ENCODE measurements at regions not wholly inside any gene's neighbourhood (a gene's known extent, or its start where the extent isn't known, plus 50 kb on each side); places are given as distances from the start of the nearest gene placed in this dataset.

GRCh38 chr15:60059186-60059585 lies 55.1 kb downstream of the FOXB1 start (continued):
- TF ChIP-seq, protein P1, sequence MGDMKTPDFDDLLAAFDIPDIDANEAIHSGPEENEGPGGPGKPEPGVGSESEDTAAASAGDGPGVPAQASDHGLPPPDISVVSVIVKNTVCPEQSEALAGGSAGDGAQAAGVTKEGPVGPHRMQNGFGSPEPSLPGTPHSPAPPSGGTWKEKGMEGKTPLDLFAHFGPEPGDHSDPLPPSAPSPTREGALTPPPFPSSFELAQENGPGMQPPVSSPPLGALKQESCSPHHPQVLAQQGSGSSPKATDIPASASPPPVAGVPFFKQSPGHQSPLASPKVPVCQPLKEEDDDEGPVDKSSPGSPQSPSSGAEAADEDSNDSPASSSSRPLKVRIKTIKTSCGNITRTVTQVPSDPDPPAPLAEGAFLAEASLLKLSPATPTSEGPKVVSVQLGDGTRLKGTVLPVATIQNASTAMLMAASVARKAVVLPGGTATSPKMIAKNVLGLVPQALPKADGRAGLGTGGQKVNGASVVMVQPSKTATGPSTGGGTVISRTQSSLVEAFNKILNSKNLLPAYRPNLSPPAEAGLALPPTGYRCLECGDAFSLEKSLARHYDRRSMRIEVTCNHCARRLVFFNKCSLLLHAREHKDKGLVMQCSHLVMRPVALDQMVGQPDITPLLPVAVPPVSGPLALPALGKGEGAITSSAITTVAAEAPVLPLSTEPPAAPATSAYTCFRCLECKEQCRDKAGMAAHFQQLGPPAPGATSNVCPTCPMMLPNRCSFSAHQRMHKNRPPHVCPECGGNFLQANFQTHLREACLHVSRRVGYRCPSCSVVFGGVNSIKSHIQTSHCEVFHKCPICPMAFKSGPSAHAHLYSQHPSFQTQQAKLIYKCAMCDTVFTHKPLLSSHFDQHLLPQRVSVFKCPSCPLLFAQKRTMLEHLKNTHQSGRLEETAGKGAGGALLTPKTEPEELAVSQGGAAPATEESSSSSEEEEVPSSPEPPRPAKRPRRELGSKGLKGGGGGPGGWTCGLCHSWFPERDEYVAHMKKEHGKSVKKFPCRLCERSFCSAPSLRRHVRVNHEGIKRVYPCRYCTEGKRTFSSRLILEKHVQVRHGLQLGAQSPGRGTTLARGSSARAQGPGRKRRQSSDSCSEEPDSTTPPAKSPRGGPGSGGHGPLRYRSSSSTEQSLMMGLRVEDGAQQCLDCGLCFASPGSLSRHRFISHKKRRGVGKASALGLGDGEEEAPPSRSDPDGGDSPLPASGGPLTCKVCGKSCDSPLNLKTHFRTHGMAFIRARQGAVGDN (IDR thresholded peaks at IDR 0.05): no peak
- TF ChIP-seq ESRRA (IDR thresholded peaks at IDR 0.05; ENCODE audit: low read length) (no peak), POLR2A (IDR thresholded peaks at IDR 0.05; ENCODE audit: low read depth, low read length) (no peak)

- Histone ChIP-seq H3K27ac (ENCODE audit: control insufficient read depth, insufficient read depth) (no peak overlapping the region), H3K36me3 (ENCODE audit: control insufficient read depth in 2 of 2, insufficient read depth in 2 of 2, low read length in 1 of 2) (no peaks in the 10 kb centered on the region), H3K79me2 (ENCODE audit: control insufficient read depth, insufficient read depth, low read length) (no peaks in the 10 kb centered on the region), H3K9ac (ENCODE audit: control insufficient read depth, insufficient read depth, low read length) (no peak overlapping the region), H3K4me2 (ENCODE audit: control insufficient read depth, insufficient read depth) (no peak overlapping the region), H3K27me3 (replicated peaks in 1 of 2; ENCODE audit: control insufficient read depth in 2 of 2, insufficient read depth in 2 of 2, low read length in 1 of 2) (no peaks in the 10 kb centered on the region), H4K20me1 (ENCODE audit: control insufficient read depth, insufficient read depth) (no peaks in the 10 kb centered on the region), H2AFZ (ENCODE audit: control insufficient read depth, low read depth, low read length) (no peak overlapping the region), H3K4me3 (no peak overlapping the region), H3K9me3 (replicated peaks; ENCODE audit: control insufficient read depth, insufficient read depth, low read length) (no peaks in the 10 kb centered on the region; the same call in 2 of the 3 replicates), H3K4me1 (ENCODE audit: control insufficient read depth, insufficient read depth, low read length) (no peaks in the 10 kb centered on the region)
- POLR2A ChIA-PET: no interaction called here
- intact Hi-C loops (cut with micrococcal nuclease; ENCODE audit: unreplicated experiment) (no loop called here), in situ Hi-C loops (cut with MboI) (no loop called here)
- DNase-seq (ENCODE audit: low read depth, low spot score): no peak
- CTCF ChIA-PET: no interaction called here
- no peak for ATAC-seq
- 0% methylated on average over 1 of the region's 1 CpG for WGBS (ENCODE audit: insufficient coverage, insufficient replicate concordance, low lambda C conversion rate, missing lambda C conversion rate)
- BruUV-seq (replicated peaks): no TSS peak
- SMC1A ChIA-PET (ENCODE audit: uncharacterized antibody, unreplicated experiment): no interaction called here
- no peak for FAIRE-seq
- RAD21 ChIA-PET (ENCODE audit: unreplicated experiment): no interaction called here
- no peak for TF ChIP-seq GATAD2B (conservative IDR thresholded peaks at IDR 0.05; ENCODE audit: low read depth)
- no peak for TF ChIP-seq ZZZ3 (IDR thresholded peaks at IDR 0.05; ENCODE audit: control insufficient read depth, insufficient read length, low read depth)
- TF ChIP-seq, protein P2, sequence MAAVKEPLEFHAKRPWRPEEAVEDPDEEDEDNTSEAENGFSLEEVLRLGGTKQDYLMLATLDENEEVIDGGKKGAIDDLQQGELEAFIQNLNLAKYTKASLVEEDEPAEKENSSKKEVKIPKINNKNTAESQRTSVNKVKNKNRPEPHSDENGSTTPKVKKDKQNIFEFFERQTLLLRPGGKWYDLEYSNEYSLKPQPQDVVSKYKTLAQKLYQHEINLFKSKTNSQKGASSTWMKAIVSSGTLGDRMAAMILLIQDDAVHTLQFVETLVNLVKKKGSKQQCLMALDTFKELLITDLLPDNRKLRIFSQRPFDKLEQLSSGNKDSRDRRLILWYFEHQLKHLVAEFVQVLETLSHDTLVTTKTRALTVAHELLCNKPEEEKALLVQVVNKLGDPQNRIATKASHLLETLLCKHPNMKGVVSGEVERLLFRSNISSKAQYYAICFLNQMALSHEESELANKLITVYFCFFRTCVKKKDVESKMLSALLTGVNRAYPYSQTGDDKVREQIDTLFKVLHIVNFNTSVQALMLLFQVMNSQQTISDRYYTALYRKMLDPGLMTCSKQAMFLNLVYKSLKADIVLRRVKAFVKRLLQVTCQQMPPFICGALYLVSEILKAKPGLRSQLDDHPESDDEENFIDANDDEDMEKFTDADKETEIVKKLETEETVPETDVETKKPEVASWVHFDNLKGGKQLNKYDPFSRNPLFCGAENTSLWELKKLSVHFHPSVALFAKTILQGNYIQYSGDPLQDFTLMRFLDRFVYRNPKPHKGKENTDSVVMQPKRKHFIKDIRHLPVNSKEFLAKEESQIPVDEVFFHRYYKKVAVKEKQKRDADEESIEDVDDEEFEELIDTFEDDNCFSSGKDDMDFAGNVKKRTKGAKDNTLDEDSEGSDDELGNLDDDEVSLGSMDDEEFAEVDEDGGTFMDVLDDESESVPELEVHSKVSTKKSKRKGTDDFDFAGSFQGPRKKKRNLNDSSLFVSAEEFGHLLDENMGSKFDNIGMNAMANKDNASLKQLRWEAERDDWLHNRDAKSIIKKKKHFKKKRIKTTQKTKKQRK (IDR thresholded peaks at IDR 0.05; ENCODE audit: low read depth, low read length): no peak
- no peak for TF ChIP-seq ZNF622 (IDR thresholded peaks at IDR 0.05)
- TF ChIP-seq, protein P3, sequence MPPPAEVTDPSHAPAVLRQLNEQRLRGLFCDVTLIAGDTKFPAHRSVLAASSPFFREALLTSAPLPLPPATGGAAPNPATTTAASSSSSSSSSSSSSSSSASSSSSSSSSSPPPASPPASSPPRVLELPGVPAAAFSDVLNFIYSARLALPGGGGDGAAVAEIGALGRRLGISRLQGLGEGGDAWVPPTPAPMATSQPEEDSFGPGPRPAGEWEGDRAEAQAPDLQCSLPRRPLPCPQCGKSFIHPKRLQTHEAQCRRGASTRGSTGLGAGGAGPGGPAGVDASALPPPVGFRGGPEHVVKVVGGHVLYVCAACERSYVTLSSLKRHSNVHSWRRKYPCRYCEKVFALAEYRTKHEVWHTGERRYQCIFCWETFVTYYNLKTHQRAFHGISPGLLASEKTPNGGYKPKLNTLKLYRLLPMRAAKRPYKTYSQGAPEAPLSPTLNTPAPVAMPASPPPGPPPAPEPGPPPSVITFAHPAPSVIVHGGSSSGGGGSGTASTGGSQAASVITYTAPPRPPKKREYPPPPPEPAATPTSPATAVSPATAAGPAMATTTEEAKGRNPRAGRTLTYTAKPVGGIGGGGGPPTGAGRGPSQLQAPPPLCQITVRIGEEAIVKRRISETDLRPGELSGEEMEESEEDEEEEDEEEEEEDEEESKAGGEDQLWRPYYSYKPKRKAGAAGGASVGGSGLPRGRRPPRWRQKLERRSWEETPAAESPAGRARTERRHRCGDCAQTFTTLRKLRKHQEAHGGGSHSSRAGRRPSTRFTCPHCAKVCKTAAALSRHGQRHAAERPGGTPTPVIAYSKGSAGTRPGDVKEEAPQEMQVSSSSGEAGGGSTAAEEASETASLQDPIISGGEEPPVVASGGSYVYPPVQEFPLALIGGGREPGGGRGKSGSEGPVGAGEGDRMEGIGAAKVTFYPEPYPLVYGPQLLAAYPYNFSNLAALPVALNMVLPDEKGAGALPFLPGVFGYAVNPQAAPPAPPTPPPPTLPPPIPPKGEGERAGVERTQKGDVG (CRISPR knock-in tag; IDR thresholded peaks at IDR 0.05): no peak
- TF ChIP-seq EED (IDR thresholded peaks at IDR 0.05; ENCODE audit: low read depth): no peak
- no peak for TF ChIP-seq TARDBP (IDR thresholded peaks at IDR 0.05; ENCODE audit: borderline replicate concordance)
- no peak for TF ChIP-seq CBX5 (IDR thresholded peaks at IDR 0.05; ENCODE audit: low read depth)
- no peak for TF ChIP-seq MTA2 (IDR thresholded peaks at IDR 0.05; ENCODE audit: low read depth)
- TF ChIP-seq NRF1 (conservative IDR thresholded peaks at IDR 0.05; ENCODE audit: low read depth, low read length): no peak
Measured at GRCh38 chr15:60061758-60062157, 57.6 kb downstream of the FOXB1 start.

Measured in GM12878 (cell line).